Vagina (tissue), 2 donors: ENCODE measurements at regions not wholly inside any gene's neighbourhood (a gene's known extent, or its start where the extent isn't known, plus 50 kb on each side); places are given as distances from the start of the nearest gene placed in this dataset.

Experiments
- DNase-seq, 2 donors: peaks; one replicate each; pipeline ENCODE4 v3.0.0-alpha.2; 2017; ENCODE audit errors: extremely low spot score in 2 of 2
- H3K27ac ChIP-seq: fragments of 200-600 bp; sonication (generic); one replicate; pipeline ENCODE4 v1.5.1; 2019
- H3K27me3 ChIP-seq: fragments of 200-600 bp; sonication (generic); one replicate; pipeline ENCODE4 v1.5.1; 2019
- H3K36me3 ChIP-seq, 2 donors: fragments of 200-600 bp; sonication (generic); one replicate each; pipeline ENCODE4 v1.5.1; 2017 to 2019
- H3K4me1 ChIP-seq: fragments of 200-600 bp; sonication (generic); one replicate; pipeline ENCODE4 v1.5.1; 2019
- H3K4me3 ChIP-seq, 2 donors: fragments of 200-600 bp; sonication (generic); 1 replicate in 1 of 2; 2 replicates in 1 of 2; pipeline ENCODE4 v1.5.1; 2016 to 2019
- H3K9me3 ChIP-seq: fragments of 200-600 bp; sonication (generic); one replicate; pipeline ENCODE4 v1.5.1; 2019
- CTCF ChIP-seq, 3 experiments: fragments of 450-650 bp in 2 of 3; fragments of 200-600 bp in 1 of 3; sonication (generic) in 1 of 3; IDR thresholded peaks; one replicate each; pipeline ENCODE4 v1.5.1; 2017 to 2019; ENCODE audit warnings: antibody characterized with exemption in 3 of 3, mild to moderate bottlenecking in 2 of 3, moderate library complexity in 2 of 3
- POLR2A ChIP-seq, 2 donors: fragments of 450-650 bp; IDR thresholded peaks; one replicate each; pipeline ENCODE4 v1.6.1; 2017; ENCODE audit warnings: antibody characterized with exemption in 2 of 2, mild to moderate bottlenecking in 2 of 2, moderate library complexity in 2 of 2
- POLR2AphosphoS5 ChIP-seq, 2 donors: sonication (generic); formaldehyde crosslinking; IDR thresholded peaks; one replicate each; pipeline ENCODE4 v1.9.0; 2017; ENCODE audit warnings: antibody characterized with exemption in 2 of 2, mild to moderate bottlenecking in 2 of 2, low read depth in 1 of 2; ENCODE audit not compliant: insufficient read depth in 1 of 2
- intact Hi-C: fragments of 100-400 bp; cut with DNase I; formaldehyde crosslinking; loops from one replicate; pipeline ENCODE4 v1.15.1; 2023

DNA sequence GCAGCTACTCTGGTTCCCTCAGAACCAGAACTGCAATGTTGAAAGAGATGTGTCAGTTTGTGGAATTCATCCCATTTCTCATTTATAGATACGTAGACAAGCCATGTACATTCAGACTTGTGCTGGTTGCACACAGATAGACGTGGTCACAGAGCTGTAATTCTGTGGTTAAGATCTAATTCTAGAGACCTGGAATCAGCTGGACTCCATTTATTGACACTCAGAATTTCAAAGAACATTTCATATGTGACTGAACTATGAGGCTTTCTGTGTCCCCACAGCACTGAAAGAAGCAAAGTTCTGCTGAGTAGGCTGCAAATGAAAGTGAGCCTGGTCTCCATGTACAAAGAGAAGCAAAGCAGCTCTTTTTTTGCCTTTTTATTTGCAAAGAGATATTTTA lies 220.2 kb upstream of the NAV3 start:
- peaks cover 8% of the 10 kb centered on the region for H3K4me1 ChIP-seq
- no peak for DNase-seq
- no peaks in the 10 kb centered on the region for H3K27me3 ChIP-seq
- TF ChIP-seq POLR2AphosphoS5 (IDR thresholded peaks at IDR 0.05; ENCODE audit: insufficient read depth in 1 of 2, low read depth in 1 of 2): no peak
- no peaks in the 10 kb centered on the region for H3K9me3 ChIP-seq
- intact Hi-C loops: no loop called here
- H3K27ac ChIP-seq: no peak overlapping the region
- no peaks in the 10 kb centered on the region for H3K36me3 ChIP-seq
- H3K4me3 ChIP-seq: no peak overlapping the region

DNA sequence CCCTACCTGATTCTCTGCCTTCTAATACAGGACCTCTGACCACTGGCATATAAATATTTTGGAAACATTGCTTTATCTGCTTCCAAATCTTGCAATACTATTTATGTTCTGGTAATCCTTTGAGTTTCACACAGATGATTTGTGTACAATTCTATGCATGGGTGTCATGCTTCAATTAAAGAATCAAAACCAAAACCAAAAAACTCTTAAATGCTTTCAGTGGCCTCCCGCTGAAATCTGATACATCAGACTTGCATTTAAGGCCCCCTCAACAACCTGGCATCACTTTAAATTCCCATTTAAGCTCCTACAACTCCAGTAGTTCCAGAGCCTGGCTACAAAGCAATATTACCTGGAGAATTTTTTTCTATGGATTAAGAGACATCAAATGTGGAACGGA lies 221.7 kb upstream of the NAV3 start:
- Histone ChIP-seq H3K36me3 (no peaks in the 10 kb centered on the region), H3K27me3 (no peaks in the 10 kb centered on the region), H3K27ac (no peak overlapping the region), H3K4me3 (no peak overlapping the region), H3K4me1 (peaks cover 8% of the 10 kb centered on the region), H3K9me3 (no peaks in the 10 kb centered on the region)
- no peak for TF ChIP-seq POLR2A (IDR thresholded peaks at IDR 0.05)
- no peak for TF ChIP-seq POLR2AphosphoS5 (IDR thresholded peaks at IDR 0.05; ENCODE audit: insufficient read depth in 1 of 2, low read depth in 1 of 2)
- TF ChIP-seq CTCF (IDR thresholded peaks at IDR 0.05): no peak
- intact Hi-C loops: no loop called here
- no peak for DNase-seq

GRCh38 chr12:77608271-77608824 lies 222.3 kb upstream of the NAV3 start:
- no peak overlapping the region for H3K4me3 ChIP-seq
- no peak overlapping the region for H3K27ac ChIP-seq
- TF ChIP-seq POLR2A (IDR thresholded peaks at IDR 0.05) (no peak), CTCF (IDR thresholded peaks at IDR 0.05) (no peak), POLR2AphosphoS5 (IDR thresholded peaks at IDR 0.05; ENCODE audit: insufficient read depth in 1 of 2, low read depth in 1 of 2) (no peak)
- no peak for DNase-seq
- H3K36me3 ChIP-seq: no peaks in the 10 kb centered on the region
- intact Hi-C loops: no loop called here
- H3K27me3 ChIP-seq: no peaks in the 10 kb centered on the region
- H3K4me1 ChIP-seq: peaks cover 8% of the 10 kb centered on the region
- no peaks in the 10 kb centered on the region for H3K9me3 ChIP-seq

GRCh38 chr12:77606348-77606747 lies 224.3 kb upstream of the NAV3 start:
- H3K27me3 ChIP-seq: no peaks in the 10 kb centered on the region
- no peaks in the 10 kb centered on the region for H3K9me3 ChIP-seq
- H3K4me1 ChIP-seq: peaks cover 8% of the 10 kb centered on the region
- H3K27ac ChIP-seq: no peak overlapping the region
- intact Hi-C loops: no loop called here
- DNase-seq: no peak
- TF ChIP-seq CTCF (IDR thresholded peaks at IDR 0.05) (no peak), POLR2AphosphoS5 (IDR thresholded peaks at IDR 0.05; ENCODE audit: insufficient read depth in 1 of 2, low read depth in 1 of 2) (no peak), POLR2A (IDR thresholded peaks at IDR 0.05) (no peak)
- no peak overlapping the region for H3K4me3 ChIP-seq
- H3K36me3 ChIP-seq: no peaks in the 10 kb centered on the region

GRCh38 chr12:77603946-77604345 lies 226.7 kb upstream of the NAV3 start:
- intact Hi-C loops: no loop called here
- TF ChIP-seq CTCF (IDR thresholded peaks at IDR 0.05) (no peak), POLR2A (IDR thresholded peaks at IDR 0.05) (no peak), POLR2AphosphoS5 (IDR thresholded peaks at IDR 0.05; ENCODE audit: insufficient read depth in 1 of 2, low read depth in 1 of 2) (no peak)
- H3K27ac ChIP-seq: no peak overlapping the region
- H3K36me3 ChIP-seq: no peaks in the 10 kb centered on the region
- H3K4me1 ChIP-seq: peaks cover 8% of the 10 kb centered on the region
- DNase-seq: no peak
- no peaks in the 10 kb centered on the region for H3K9me3 ChIP-seq
- no peaks in the 10 kb centered on the region for H3K27me3 ChIP-seq
- no peak overlapping the region for H3K4me3 ChIP-seq
